SHP77 treated with DMSO at 0.1 percent for 48 hours (cell line): ENCODE measurements at regions not wholly inside any gene's neighbourhood (a gene's known extent, or its start where the extent isn't known, plus 50 kb on each side); places are given as distances from the start of the nearest gene placed in this dataset.
"Not testable (repeated sequence)": the region's sequence is repeated elsewhere in the genome, so short reads cannot be mapped to it uniquely, and the experiment has no call there.

Experiments
- DNase-seq: peaks from one replicate; lab custom pipeline; 2025; lab: John Stamatoyannopoulos, UW

DNA sequence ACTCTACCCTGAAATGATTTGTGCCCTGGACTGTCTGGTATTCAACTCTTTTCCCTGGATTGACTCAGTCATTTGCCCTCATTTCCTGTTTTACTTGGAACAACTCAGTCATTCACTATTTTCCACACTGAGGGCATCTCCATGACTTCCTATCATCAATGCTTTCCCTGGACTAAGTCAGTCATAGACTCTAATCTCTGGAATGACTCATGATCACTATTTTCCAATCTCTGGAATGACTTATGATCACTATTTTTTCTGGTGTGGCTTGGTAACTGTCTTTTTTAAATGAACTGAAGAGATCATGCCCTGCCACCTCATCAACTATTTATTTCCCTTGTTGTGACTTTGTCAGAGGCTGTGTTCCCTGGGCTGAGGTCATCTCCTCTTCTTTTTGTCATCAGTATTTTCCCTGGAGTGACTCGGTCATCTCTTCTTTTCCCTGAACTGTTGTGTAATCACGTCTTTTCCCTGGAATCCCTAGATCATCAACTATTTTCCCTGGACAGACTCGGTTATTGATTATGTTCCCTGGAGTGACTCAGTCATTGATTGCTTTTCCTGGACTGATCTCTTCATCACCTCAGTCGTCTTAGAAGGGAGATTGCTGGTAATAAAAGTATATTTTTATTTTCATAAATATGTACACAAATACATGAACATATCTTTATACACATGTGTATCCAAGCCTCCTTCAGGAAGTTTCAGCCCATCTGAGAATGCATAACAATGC, 327.1 kb upstream of the VCX start:
- DNase-seq = no peak

DNA sequence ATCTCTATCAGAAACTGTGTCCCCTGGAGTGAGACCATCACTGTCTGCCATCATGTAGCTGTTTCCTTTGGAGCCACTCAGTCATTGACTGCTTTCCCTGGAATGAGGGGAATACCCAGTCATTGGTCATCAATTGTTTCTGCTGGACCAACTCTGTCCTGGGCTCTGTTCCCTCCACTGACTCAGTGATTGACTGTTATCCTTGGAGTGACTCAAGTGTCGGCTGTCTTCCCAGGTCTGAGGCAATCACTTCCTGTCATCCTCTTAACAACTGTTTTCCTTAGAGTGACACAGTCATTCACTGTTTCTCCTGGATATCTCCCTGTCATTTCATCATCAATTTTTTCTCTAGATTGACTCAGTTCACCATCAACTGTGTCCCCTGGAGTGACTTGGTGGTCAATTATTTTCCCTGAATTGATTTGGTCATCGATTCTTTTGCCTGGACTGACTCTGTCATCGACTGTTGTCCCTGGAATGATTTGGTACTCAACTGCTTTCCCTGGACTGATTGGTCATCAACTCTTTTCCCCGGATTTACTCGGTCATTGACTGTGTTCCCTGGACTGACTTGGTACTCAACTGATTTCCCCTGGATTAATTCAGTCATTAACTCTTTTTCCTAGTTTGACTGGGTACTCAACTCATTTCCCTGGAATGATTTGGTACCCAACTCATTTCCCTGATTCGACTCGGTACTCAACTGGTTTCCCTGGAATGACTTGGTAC, 327.9 kb upstream of the VCX start:
- DNase-seq = no peak

DNA sequence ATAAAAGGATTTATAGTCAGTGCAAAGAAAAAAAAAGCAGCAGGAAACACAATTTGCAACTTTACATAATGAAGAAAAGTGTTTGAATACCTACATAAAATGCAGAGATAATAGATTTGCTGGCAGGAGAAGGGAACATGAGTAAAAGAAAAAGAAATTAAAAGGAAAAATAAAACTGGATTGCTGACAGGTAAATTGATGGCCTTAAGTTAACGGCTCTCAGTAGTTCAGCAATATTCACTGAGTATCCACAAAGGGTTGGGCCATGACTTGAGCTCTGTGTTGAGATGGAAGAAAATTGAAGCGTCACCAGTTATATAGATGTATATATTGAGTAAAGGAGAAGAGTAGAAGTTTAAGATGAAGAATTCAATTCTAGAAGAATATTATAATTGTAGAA, 330.1 kb upstream of the VCX start:
- DNase-seq = no peak

DNA sequence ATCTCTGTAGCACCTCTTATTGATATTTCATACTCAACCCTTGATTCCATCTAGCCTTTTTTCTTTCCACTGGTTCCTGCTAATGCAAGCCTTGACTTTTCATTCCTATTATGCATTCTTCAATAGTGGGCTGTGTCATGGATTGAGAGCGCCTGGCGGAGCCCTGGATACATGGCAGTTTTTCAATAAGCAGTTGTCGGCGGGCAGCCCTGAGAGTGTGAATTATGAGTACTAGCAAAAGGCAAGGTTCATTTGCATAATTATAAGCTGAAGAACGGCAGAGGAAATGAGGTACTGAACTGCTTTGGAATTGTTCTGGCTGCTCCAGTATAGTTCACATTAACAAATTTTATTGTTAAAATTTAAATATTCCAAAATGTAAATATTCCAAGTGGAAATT, 339.7 kb upstream of the VCX start:
- no peak for DNase-seq

DNA sequence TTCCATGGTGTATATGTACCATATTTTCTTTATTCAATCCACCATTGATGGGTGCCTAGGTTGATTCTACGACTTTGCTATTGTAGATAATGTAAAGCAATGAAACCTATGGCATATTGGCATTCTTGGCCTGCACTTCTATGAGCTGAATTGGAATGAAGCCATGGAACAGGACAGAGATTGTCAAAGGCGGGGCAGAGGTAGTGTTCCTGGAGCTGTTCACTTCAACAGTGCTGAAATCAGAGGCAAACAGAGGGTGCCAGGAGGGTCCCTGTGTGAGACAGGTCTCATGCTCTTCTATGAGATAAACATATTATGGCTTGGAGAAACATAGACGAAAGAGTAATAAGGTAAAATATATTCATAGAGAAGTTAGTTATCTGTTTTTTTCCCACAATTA, 342.6 kb upstream of the VCX start:
- no peak for DNase-seq

DNA sequence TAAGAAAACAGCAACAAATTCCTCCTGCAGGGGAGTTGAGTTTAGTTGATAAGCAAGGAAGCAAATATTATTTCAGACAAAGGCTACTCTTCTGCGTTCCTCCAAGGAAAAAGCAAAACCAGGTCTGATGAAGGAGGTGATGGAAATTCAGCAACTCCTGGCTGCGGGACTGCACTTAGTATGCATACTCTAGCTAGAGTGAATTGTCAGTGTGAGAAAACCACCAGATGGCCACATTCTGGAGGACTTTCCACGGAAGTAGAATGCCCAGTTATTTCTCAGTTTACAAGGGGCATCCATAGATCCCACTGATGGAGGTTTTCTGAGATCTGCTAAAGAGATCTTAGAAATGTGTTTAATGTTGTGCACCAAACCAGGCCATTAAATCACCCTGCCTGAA, 338.6 kb upstream of the PUDP start:
- DNase-seq = no peak

DNA sequence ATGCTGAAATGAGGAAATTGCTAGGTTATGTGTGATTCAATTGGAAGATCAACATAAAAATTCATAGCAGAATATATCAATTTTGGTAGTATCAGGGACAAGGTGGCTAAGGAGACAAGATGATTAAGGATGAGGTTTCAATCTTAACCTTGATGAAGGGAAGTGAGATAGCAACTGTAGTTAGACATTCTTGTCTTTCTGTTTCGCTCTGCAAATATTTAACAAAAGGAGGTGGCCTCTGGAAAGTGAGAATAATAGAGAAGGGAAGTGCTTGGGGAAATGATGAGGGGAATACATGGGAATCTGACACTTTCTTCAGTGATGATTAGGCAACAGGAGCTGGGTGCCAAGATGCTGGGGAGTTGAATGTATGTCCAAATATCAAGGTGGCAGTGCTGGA, 337.1 kb upstream of the PUDP start:
- DNase-seq = no peak

DNA sequence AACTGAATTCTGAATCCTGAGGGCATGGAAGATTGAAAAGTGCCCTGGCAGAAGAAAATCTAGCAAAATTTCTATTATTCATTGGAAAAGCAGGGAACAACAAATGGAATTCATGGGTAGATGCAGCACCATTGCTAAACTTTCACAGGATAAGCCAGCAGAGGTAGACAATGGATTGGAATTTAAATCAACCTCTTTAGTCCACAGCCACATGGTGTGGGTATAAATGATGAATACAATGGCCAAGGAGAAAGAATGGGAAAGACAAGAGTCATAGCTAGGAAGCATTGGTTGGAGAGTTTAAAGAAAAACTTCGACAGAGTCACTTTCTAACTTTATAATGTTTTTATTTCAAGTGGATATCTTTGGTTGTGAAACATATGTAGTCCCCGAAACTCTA, 332.8 kb upstream of the PUDP start:
- DNase-seq = no peak

DNA sequence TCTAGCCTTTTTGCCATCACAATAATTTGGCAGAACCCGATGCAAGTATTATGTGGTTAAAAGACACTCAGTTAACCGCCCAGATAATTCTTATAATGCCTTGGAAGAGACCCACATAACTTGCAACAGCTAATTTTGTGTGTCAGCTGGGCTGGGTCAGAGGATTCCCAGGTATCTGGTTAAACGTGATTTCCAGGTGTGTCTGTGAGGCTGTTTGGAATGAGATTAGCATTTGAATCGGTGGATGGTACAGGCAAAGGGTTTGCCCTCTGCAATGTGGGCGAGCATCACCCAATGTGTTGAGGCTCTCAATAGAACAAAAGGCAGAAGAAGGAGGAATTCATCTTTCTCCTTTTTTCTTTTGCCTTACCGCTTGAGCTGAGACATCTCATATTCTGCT, 314.2 kb upstream of the PUDP start:
- DNase-seq = no peak

DNA sequence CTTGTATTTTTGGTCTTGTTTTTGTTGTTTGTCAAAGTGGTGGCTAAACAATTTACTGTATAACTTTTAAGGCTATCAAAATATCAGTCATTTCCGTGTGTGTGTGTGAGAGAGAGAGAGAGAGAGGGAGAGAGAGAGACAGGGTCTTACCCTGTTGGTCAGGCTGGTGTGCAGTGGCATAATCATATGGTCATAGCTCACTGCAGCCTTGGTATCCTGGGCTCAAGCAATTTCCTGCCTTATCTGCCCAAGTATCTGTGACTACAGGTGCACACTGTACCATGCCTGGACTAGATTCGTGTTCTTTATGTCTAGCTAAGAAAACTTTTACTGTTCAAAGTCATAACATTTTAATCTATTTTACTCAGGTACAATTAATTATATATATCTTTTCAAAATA, 313.1 kb upstream of the PUDP start:
- DNase-seq = not testable (repeated sequence)

DNA sequence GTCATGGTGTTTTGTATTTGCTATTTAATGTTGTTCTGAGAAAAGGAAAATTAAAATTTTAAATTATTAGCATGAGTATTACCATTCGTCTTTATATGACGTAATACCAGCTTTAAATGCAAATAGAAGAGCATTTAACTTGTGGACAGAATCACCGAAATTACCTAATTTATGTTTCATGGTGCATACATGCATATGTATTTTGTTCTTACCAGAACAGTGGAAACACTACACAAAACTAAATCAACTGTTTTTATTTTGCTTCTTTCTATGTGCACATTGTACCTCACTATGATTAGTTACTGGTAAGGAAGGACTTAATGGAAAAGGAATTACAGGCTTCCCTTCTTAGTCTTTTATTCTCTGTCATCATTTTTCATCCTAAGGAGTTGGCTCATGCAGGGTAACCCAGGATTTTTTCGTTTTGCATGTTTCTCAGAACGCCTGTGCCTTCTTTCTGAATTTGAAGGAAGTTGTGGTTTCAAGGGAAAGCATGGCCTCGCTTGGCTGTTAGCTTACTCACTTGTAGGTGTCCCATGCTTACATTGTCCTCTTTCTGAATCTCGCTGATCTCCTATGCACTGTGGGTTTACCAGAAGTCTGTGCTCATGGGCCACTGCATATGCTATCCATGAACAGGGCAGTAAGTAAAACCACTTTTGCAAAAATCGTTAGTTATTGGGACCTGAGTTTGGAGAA, 300.0 kb upstream of the PUDP start:
- no peak for DNase-seq

DNA sequence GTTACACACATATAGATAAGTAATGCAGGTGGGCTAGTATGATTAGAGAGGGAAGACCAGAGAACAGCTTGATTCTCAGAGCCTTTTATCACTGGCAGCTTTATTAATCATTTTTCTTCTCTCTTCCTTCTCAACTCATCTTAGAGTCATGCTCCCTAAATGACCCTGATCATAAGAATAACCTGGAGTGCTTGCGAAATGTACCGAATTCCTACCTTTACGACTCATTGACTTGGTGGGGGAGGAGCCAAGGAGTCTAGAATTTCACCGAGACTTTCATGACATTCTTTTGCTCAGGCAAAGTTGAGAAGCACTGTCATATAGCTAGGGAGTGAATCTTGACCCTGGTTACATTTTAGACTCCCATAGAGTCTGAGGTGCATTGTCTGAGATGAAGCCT, 298.9 kb upstream of the PUDP start:
- DNase-seq = no peak

DNA sequence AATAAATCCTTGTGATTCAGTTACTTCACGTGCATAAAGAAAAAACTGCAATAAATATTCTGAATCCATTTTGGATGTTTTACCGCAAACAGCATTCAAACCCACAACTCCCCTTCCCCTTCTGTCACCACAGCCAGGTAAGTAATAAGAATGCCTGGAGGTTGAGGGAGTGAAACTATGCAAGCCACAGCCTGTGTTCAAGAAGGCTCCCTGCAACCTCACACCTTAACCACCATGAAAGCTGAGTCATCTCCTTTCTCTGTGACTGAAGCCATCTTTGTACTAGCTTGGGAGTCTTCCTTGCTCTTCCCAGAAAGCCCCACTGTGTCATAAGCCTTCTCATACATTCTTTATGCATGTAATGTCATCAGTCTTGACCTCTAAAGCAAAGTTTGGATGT, 297.0 kb upstream of the PUDP start:
- no peak for DNase-seq

DNA sequence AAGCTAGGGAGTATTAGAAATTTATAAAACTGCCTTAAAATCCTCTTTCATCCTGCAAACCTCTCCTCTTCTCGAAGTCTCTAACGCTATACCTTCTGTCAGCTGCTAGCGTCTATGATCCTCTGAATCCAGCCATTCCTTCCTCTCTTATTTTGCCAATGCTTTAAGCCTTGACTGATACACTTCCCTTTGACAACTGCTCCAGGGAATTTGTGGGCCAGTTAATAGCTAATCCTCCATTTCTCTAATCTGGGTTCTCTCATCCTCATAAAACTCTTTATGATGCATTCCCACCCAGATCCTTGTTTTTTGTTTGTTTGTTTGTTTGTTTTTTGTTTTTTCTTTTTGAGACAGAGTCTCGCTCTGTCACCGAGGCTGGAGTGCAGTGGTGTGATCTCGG, 293.6 kb upstream of the PUDP start:
- no peak for DNase-seq

DNA sequence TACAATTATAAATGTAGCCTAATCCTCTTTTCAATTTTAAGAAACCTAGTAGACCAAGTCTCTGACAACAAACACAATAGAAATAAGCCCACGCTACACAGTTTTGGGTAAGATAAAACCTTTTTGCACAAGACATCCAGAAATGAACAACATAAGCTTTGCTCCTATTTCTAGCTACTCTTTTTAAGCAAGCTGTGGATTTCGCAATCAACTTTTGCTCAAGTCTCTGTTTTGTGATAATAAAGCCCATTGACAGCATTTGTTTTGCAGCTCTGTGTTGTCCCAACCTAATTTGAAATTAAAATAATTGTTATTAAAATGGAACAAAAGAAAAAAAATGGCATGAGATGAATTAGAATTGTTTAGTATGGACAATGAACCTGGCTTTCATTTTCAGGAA, 287.9 kb upstream of the PUDP start:
- DNase-seq = no peak

DNA sequence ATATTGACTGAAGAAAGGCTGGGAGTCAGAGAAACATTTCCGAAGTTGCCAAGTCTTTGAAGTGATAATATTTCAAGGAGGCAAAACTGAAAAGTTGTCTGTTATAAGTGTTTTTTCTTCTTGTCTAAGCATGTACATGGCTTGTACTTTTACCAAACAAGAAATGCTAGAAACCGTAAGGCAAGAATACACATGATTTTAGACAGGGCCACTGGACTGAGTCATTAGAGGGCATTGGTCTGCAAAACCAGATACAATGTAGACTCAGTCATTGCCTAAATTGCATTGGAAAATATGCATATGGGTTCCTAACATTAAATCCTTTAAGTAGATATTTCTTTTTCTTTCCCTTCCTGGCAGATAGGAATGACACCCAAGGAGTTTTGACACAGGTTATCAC, 284.9 kb upstream of the PUDP start:
- DNase-seq = no peak

DNA sequence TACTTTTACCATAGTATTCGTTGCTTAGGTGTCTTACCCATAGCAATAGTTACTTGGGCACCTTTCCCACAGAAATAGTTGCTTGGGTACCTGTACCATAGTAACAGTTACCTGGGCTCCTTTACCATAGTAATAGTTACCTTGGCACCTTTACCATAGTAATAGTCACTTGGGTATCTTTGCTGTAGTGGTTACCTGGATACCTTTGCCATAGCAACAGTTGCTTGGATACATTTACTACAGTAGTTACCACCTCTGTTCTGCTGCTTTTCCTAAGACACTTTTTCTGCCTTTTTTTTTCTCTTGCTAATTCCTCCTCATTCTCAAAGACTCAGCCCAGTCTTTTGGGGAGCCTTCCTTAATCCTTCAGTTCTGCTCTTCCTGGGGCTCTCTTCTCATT, 272.8 kb upstream of the PUDP start:
- no peak for DNase-seq

DNA sequence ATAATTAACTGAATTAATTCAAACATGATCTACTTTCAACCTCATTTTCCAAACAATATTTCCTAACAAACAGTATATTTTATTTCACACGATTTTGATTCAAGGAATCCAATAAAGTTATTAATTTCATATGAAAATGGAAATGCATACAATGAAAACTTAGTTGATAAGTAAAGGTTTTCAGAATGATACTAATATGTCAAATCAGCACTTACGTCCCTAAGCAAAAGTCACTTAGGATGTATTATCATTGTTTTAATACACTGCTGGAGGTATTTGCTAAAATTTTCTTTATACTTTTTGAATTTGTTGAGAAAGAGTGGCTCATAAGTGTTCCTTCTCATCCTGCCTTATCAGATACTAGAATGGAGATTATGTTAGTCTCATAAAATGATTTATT, 266.8 kb upstream of the PUDP start:
- DNase-seq = no peak

DNA sequence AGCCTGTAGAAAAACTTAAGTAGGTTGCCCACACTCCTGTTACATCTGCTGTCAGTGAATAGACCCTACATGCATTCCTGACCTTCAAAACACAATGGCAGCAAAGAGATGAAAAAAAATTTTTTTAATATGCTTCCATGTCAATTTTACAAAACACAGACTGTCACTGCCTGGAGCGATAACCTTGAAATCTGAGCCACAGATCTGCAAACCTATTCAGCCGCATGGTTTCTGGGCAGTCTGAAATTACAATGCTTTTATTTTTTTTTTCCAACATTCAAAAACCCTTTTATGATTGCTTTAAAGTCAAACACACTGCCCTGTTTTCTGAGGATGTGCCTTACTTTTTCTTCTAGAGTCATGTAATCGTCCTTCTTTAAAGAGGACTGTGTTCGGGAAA, 264.9 kb upstream of the PUDP start:
- no peak for DNase-seq

DNA sequence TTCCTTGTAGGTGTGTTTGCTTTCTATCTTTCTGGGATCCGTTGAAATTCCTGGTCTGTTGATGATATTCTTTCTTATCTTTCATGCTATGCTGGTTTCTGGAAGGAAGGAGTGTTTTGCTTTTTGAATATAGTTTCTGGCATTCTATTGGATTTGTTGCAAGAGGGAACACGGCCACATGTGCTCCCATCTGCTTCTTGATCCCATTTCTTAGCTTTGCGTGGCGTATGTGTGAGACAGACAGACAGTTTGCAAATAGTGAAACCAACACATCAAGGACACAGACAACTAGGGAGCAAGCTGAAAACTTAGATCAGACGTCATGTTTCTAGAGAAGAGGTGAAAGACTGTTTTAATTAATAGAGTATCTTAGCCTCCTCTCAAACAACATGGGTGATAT, 261.9 kb upstream of the PUDP start:
- no peak for DNase-seq

DNA sequence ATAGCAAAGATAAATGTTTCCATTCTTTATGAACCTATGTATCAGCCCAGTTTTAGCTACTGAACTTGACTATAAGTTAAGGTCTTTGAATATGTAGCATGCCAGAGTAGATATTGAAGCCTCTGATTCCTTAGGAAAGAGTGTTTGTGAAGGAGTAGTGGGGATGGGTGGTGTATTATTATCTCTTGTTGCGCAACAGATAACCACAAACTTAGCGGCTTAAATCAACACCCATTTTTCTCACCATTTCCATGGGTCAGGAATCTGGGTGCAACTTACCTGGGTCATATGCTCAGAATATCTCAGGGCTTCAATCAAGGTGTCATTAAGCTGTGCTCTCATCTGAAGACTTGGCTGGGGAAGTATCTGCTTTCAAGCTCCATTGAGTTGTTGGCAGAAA, 251.4 kb upstream of the PUDP start:
- DNase-seq = no peak

DNA sequence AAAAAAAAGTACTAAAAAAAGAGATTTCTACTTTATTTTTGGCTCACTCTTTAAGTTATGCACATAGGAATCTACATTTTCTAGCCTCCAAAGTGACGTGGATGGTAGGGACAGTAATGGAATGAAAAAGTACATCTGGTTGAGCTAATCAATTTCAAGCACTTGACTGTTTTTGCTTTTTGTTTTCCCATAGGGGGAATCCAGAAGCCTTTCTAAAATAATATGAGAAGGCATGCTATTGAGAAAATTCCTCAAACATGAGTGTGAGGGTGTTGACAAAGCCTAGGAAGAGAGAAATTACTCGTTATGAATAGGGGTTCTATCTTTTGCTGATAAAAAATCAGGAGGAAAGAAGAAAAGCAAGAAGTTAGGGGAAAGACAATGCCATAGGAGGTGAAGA, 242.5 kb upstream of the PUDP start:
- no peak for DNase-seq

DNA sequence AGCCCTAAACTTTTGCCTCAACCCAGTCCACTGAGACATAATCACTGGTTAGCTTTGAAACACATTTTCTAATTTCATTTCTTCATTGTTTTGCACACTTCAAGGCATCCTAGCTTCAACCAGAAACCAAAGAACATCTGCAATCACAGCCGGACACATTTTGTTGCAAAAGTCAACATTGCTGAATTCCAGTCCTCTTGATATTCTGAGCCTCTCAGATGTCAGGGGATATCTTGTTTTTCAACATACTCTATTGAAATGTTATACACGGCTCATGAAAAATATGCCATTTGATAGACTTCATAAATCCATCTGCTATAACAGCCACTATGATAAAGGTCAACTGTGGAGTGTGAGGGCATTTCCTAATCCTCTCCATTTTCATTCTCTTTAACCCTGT, 241.6 kb upstream of the PUDP start:
- DNase-seq = no peak
